ENCODE measurements at regions not wholly inside any gene's neighbourhood (a gene's known extent, or its start where the extent isn't known, plus 50 kb on each side); places are given as distances from the start of the nearest gene placed in this dataset.

DNA sequence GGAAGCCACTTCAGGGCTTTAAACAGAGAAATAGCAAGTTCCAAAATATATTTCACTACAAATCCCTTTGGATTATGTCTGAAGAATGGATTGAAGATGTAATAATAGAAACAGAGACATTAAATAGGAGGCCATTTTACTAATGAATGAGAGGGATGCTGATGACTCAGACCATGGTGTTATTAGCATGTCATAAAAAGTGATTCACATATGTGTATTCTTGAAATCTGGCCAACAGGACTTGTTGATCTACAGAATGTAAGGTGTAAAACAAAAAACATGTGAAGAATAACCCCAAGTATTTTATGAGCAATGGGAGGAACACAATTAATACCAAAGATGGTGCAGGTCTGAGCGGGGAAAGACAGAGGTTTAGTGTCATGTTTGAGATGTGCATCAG lies 873.7 kb downstream of the SLITRK5 start (continued):
- TF ChIP-seq ZNF449 (tag by site-specific recombination; IDR thresholded peaks at IDR 0.05) (no peak), ZNF843 (tag by site-specific recombination; IDR thresholded peaks at IDR 0.05) (no peak), ZNF248 (tag by site-specific recombination; IDR thresholded peaks at IDR 0.05) (no peak), TRIM28 (IDR thresholded peaks at IDR 0.05; ENCODE audit: borderline replicate concordance, low read length) (no peak)
- TF ChIP-seq, protein P1, sequence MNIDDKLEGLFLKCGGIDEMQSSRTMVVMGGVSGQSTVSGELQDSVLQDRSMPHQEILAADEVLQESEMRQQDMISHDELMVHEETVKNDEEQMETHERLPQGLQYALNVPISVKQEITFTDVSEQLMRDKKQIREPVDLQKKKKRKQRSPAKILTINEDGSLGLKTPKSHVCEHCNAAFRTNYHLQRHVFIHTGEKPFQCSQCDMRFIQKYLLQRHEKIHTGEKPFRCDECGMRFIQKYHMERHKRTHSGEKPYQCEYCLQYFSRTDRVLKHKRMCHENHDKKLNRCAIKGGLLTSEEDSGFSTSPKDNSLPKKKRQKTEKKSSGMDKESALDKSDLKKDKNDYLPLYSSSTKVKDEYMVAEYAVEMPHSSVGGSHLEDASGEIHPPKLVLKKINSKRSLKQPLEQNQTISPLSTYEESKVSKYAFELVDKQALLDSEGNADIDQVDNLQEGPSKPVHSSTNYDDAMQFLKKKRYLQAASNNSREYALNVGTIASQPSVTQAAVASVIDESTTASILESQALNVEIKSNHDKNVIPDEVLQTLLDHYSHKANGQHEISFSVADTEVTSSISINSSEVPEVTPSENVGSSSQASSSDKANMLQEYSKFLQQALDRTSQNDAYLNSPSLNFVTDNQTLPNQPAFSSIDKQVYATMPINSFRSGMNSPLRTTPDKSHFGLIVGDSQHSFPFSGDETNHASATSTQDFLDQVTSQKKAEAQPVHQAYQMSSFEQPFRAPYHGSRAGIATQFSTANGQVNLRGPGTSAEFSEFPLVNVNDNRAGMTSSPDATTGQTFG (tag by site-specific recombination; IDR thresholded peaks at IDR 0.05; ENCODE audit: borderline replicate concordance): no peak
- TF ChIP-seq, protein P2, sequence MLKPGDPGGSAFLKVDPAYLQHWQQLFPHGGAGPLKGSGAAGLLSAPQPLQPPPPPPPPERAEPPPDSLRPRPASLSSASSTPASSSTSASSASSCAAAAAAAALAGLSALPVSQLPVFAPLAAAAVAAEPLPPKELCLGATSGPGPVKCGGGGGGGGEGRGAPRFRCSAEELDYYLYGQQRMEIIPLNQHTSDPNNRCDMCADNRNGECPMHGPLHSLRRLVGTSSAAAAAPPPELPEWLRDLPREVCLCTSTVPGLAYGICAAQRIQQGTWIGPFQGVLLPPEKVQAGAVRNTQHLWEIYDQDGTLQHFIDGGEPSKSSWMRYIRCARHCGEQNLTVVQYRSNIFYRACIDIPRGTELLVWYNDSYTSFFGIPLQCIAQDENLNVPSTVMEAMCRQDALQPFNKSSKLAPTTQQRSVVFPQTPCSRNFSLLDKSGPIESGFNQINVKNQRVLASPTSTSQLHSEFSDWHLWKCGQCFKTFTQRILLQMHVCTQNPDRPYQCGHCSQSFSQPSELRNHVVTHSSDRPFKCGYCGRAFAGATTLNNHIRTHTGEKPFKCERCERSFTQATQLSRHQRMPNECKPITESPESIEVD (tag by site-specific recombination; IDR thresholded peaks at IDR 0.05): no peak
- TF ChIP-seq, protein P3, sequence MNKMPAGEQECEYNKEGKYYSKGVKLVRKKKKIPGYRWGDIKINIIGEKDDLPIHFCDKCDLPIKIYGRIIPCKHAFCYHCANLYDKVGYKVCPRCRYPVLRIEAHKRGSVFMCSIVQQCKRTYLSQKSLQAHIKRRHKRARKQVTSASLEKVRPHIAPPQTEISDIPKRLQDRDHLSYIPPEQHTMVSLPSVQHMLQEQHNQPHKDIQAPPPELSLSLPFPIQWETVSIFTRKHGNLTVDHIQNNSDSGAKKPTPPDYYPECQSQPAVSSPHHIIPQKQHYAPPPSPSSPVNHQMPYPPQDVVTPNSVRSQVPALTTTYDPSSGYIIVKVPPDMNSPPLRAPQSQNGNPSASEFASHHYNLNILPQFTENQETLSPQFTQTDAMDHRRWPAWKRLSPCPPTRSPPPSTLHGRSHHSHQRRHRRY (tag by site-specific recombination; IDR thresholded peaks at IDR 0.05): no peak

GRCh38 chr13:88552966-88553365 lies 881.8 kb downstream of the SLITRK5 start:
- CTCF ChIA-PET: no interaction called here
- POLR2A ChIA-PET: no interaction called here
- Histone ChIP-seq H3K9me3 (ENCODE audit: control insufficient read depth, insufficient read depth, low read depth, low read length) (no peaks in the 10 kb centered on the region), H3K4me3 (ENCODE audit: low read depth, low read length) (no peak overlapping the region), H3K27ac (ENCODE audit: extremely low read depth, low read depth, low read length) (no peak overlapping the region), H3K4me1 (ENCODE audit: control insufficient read depth, insufficient read depth, low read length) (no peaks in the 10 kb centered on the region), H3K36me3 (ENCODE audit: control insufficient read depth in 2 of 2, insufficient read depth in 1 of 2, low read length in 2 of 2) (no peaks in the 10 kb centered on the region)
- TF ChIP-seq ZNF623 (tag by site-specific recombination; IDR thresholded peaks at IDR 0.05): no peak
- no peak for TF ChIP-seq ZBTB7A (tag by site-specific recombination; IDR thresholded peaks at IDR 0.05; ENCODE audit: low read depth)
- TF ChIP-seq ZNF530 (tag by site-specific recombination; IDR thresholded peaks at IDR 0.05; ENCODE audit: low read depth): no peak
- TF ChIP-seq ZNF23 (tag by site-specific recombination; IDR thresholded peaks at IDR 0.05; ENCODE audit: borderline replicate concordance): no peak
- no peak for TF ChIP-seq RBAK (tag by site-specific recombination; IDR thresholded peaks at IDR 0.05)
- TF ChIP-seq KLF8 (tag by site-specific recombination; IDR thresholded peaks at IDR 0.05): no peak
- no peak for TF ChIP-seq KLF10 (tag by site-specific recombination; IDR thresholded peaks at IDR 0.05)

GRCh38 chr13:88565566-88565965 lies 894.4 kb downstream of the SLITRK5 start:
- POLR2A ChIA-PET: no interaction called here
- H3K9me3 ChIP-seq (ENCODE audit: control insufficient read depth, insufficient read depth, low read depth, low read length): no peaks in the 10 kb centered on the region
- no peak overlapping the region for H3K4me3 ChIP-seq (ENCODE audit: low read depth, low read length)
- H3K27ac ChIP-seq (ENCODE audit: extremely low read depth, low read depth, low read length): no peak overlapping the region
- H3K36me3 ChIP-seq (ENCODE audit: control insufficient read depth in 2 of 2, insufficient read depth in 1 of 2, low read length in 2 of 2): no peaks in the 10 kb centered on the region
- CTCF ChIA-PET: no interaction called here
- no peaks in the 10 kb centered on the region for H3K4me1 ChIP-seq (ENCODE audit: control insufficient read depth, insufficient read depth, low read length)
- TF ChIP-seq RBAK (tag by site-specific recombination; IDR thresholded peaks at IDR 0.05): no peak
- no peak for TF ChIP-seq ZNF530 (tag by site-specific recombination; IDR thresholded peaks at IDR 0.05; ENCODE audit: low read depth)
- TF ChIP-seq, protein P4, sequence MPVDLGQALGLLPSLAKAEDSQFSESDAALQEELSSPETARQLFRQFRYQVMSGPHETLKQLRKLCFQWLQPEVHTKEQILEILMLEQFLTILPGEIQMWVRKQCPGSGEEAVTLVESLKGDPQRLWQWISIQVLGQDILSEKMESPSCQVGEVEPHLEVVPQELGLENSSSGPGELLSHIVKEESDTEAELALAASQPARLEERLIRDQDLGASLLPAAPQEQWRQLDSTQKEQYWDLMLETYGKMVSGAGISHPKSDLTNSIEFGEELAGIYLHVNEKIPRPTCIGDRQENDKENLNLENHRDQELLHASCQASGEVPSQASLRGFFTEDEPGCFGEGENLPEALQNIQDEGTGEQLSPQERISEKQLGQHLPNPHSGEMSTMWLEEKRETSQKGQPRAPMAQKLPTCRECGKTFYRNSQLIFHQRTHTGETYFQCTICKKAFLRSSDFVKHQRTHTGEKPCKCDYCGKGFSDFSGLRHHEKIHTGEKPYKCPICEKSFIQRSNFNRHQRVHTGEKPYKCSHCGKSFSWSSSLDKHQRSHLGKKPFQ (tag by site-specific recombination; IDR thresholded peaks at IDR 0.05): no peak
- no peak for TF ChIP-seq ZNF692 (tag by site-specific recombination; IDR thresholded peaks at IDR 0.05)
- TF ChIP-seq ZNF558 (tag by site-specific recombination; IDR thresholded peaks at IDR 0.05): no peak
- TF ChIP-seq ZFP37 (tag by site-specific recombination; IDR thresholded peaks at IDR 0.05): no peak
- TF ChIP-seq ZBTB26 (tag by site-specific recombination; optimal IDR thresholded peaks at IDR 0.05): no peak
- no peak for TF ChIP-seq ZNF423 (tag by site-specific recombination; IDR thresholded peaks at IDR 0.05)
- no peak for TF ChIP-seq INSM2 (tag by site-specific recombination; IDR thresholded peaks at IDR 0.05)

All from HEK293 (cell line).